WTC11 (cell line): ENCODE measurements at regions not wholly inside any gene's neighbourhood (a gene's known extent, or its start where the extent isn't known, plus 50 kb on each side); places are given as distances from the start of the nearest gene placed in this dataset.

Source experiments
- ATAC-seq: fragments of 200-7000 bp; cut with Tn5 transposase; 2 replicates; pipeline ENCODE4 v1.10.0; 2021; ENCODE audit warnings: mild to moderate bottlenecking, moderate library complexity
- CTCF ChIA-PET: fragments of 300-600 bp; sonication (Branson Sonifier 250); formaldehyde crosslinking; loops from one replicate; lab custom pipeline; 2021; ENCODE audit warnings: antibody characterized with exemption; lab: Charles Lee
- POLR2A ChIA-PET: fragments of 350-600 bp; sonication (Branson Sonifier 250); formaldehyde crosslinking; loops from one replicate; lab custom pipeline; 2021; ENCODE audit warnings: antibody characterized with exemption; lab: Charles Lee
- DNase-seq: peaks from one replicate; pipeline ENCODE4 v3.0.0; 2021; ENCODE audit warnings: low spot score
- H3K27ac Mint-ChIP-seq: 2 replicates; pipeline ENCODE4 v1.8.0; 2021; ENCODE audit warnings: mixed read lengths
- H3K27me3 Mint-ChIP-seq: 2 replicates; pipeline ENCODE4 v1.8.0; 2021; ENCODE audit warnings: low read depth, mild to moderate bottlenecking, moderate library complexity, mixed read lengths
- H3K36me3 Mint-ChIP-seq: 2 replicates; pipeline ENCODE4 v1.8.0; 2021; ENCODE audit warnings: mixed read lengths
- H3K4me1 Mint-ChIP-seq: 2 replicates; pipeline ENCODE4 v1.8.0; 2022; ENCODE audit warnings: mixed read lengths
- H3K4me3 Mint-ChIP-seq: 2 replicates; pipeline ENCODE4 v1.8.0; 2021; ENCODE audit warnings: mild to moderate bottlenecking, moderate library complexity, mixed read lengths
- H3K9me3 Mint-ChIP-seq: 2 replicates; pipeline ENCODE4 v1.8.0; 2021; ENCODE audit warnings: mixed read lengths
- AR ChIP-seq: fragments of 250-450 bp; sonication (Bioruptor Pico); IDR thresholded peaks from 2 replicates; pipeline ENCODE4 v1.9.0; 2021; ENCODE audit warnings: mild to moderate bottlenecking
- ATF2 ChIP-seq: sonication (generic); formaldehyde crosslinking; IDR thresholded peaks from 2 replicates; pipeline ENCODE4 v1.8.1; 2022; ENCODE audit warnings: low read depth, missing genetic modification reagents, borderline replicate concordance
- GABPB1 ChIP-seq: sonication (generic); formaldehyde crosslinking; IDR thresholded peaks from 2 replicates; pipeline ENCODE4 v1.8.1; 2023; ENCODE audit warnings: mild to moderate bottlenecking, missing genetic modification reagents
- JAZF1 ChIP-seq: fragments of 250-450 bp; sonication (Bioruptor Pico); IDR thresholded peaks from 2 replicates; pipeline ENCODE4 v1.9.0; 2021; ENCODE audit warnings: moderate library complexity, mild to moderate bottlenecking, inconsistent platforms
- JUN ChIP-seq: sonication (generic); formaldehyde crosslinking; IDR thresholded peaks from 2 replicates; pipeline ENCODE4 v1.8.0; 2023; ENCODE audit warnings: mild to moderate bottlenecking, missing genetic modification reagents
- NFYB ChIP-seq: sonication (generic); formaldehyde crosslinking; conservative IDR thresholded peaks from 2 replicates; pipeline ENCODE4 v1.8.0; 2022; ENCODE audit warnings: low read depth, missing genetic modification reagents
- NR3C1 ChIP-seq: sonication (generic); formaldehyde crosslinking; conservative IDR thresholded peaks from 2 replicates; pipeline ENCODE4 v1.8.1; 2023; ENCODE audit warnings: low read depth, mild to moderate bottlenecking, missing genetic modification reagents
- PREB ChIP-seq: sonication (generic); formaldehyde crosslinking; IDR thresholded peaks from 2 replicates; pipeline ENCODE4 v1.8.1; 2022; ENCODE audit warnings: mild to moderate bottlenecking, missing genetic modification reagents, moderate library complexity, borderline replicate concordance
- SMAD4 ChIP-seq: sonication (generic); formaldehyde crosslinking; IDR thresholded peaks from 2 replicates; pipeline ENCODE4 v1.8.0; 2022; ENCODE audit warnings: mild to moderate bottlenecking, missing genetic modification reagents
- TCF7 ChIP-seq: sonication (generic); formaldehyde crosslinking; IDR thresholded peaks from 2 replicates; pipeline ENCODE4 v1.8.0; 2022; ENCODE audit warnings: mild to moderate bottlenecking, low read depth, missing genetic modification reagents, moderate library complexity
- USF2 ChIP-seq: sonication (generic); formaldehyde crosslinking; IDR thresholded peaks from 2 replicates; pipeline ENCODE4 v1.8.1; 2023; ENCODE audit warnings: mild to moderate bottlenecking, missing genetic modification reagents, moderate library complexity
- ZNF263 ChIP-seq: sonication (generic); formaldehyde crosslinking; IDR thresholded peaks from 2 replicates; pipeline ENCODE4 v1.8.1; 2022; ENCODE audit warnings: low read depth, mild to moderate bottlenecking, moderate library complexity, missing genetic modification reagents
- ZNF671 ChIP-seq: fragments of 250-450 bp; sonication (Bioruptor Pico); IDR thresholded peaks from 2 replicates; pipeline ENCODE4 v1.8.0; 2021; ENCODE audit warnings: mild to moderate bottlenecking
- ZSCAN18 ChIP-seq: fragments of 250-450 bp; sonication (Bioruptor Pico); IDR thresholded peaks from 2 replicates; pipeline ENCODE4 v2.1.2; 2022; ENCODE audit warnings: mild to moderate bottlenecking, moderate library complexity
- TF ChIP-seq, protein P1 (sequence below): sonication (generic); formaldehyde crosslinking; IDR thresholded peaks from 2 replicates; pipeline ENCODE4 v1.8.0; 2023; ENCODE audit warnings: missing genetic modification reagents
- TF ChIP-seq, protein P2 (sequence below): sonication (generic); formaldehyde crosslinking; IDR thresholded peaks from 2 replicates; pipeline ENCODE4 v1.8.0; 2022; ENCODE audit warnings: mild to moderate bottlenecking, missing genetic modification reagents
- TF ChIP-seq, protein P3 (sequence below): sonication (generic); formaldehyde crosslinking; IDR thresholded peaks from 2 replicates; pipeline ENCODE4 v1.8.0; 2022; ENCODE audit warnings: mild to moderate bottlenecking, missing genetic modification reagents
- TF ChIP-seq, protein P4 (sequence below): sonication (generic); formaldehyde crosslinking; IDR thresholded peaks from 2 replicates; pipeline ENCODE4 v1.8.0; 2022; ENCODE audit warnings: mild to moderate bottlenecking, missing genetic modification reagents
- TF ChIP-seq, protein P5 (sequence below): fragments of 250-450 bp; sonication (Bioruptor Pico); IDR thresholded peaks from 2 replicates; pipeline ENCODE4 v1.9.0; 2021; ENCODE audit warnings: mild to moderate bottlenecking, borderline replicate concordance

- ChIA-PET POLR2A (no interaction called here), CTCF (no interaction called here)
- Mint-ChIP-seq H3K36me3 (no peaks in the 10 kb centered on the region), H3K4me3 (no peak overlapping the region)
- TF ChIP-seq, protein P1, sequence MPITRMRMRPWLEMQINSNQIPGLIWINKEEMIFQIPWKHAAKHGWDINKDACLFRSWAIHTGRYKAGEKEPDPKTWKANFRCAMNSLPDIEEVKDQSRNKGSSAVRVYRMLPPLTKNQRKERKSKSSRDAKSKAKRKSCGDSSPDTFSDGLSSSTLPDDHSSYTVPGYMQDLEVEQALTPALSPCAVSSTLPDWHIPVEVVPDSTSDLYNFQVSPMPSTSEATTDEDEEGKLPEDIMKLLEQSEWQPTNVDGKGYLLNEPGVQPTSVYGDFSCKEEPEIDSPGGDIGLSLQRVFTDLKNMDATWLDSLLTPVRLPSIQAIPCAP (CRISPR knock-in tag): no peak
- TF ChIP-seq GABPB1 (CRISPR knock-in tag): no peak
- TF ChIP-seq, all 79 proteins: peak for 0
- DNase-seq: no peak
- Mint-ChIP-seq H3K27me3 (no peaks in the 10 kb centered on the region), H3K27ac (no peak overlapping the region), H3K4me1 (peaks cover 11% of the 10 kb centered on the region), H3K9me3 (no peaks in the 10 kb centered on the region)
- no peak for ATAC-seq
Observed at GRCh38 chr3:40913192-40913591, 286.1 kb upstream of the CTNNB1 start.

GRCh38 chr3:40913641-40914040 lies 285.7 kb upstream of the CTNNB1 start:
- Mint-ChIP-seq H3K4me1 (peaks cover 12% of the 10 kb centered on the region), H3K27ac (no peak overlapping the region), H3K36me3 (no peaks in the 10 kb centered on the region), H3K27me3 (no peaks in the 10 kb centered on the region), H3K4me3 (no peak overlapping the region), H3K9me3 (no peaks in the 10 kb centered on the region)
- POLR2A ChIA-PET: no interaction called here
- ATAC-seq: no peak
- no peak for DNase-seq
- CTCF ChIA-PET: no interaction called here
- TF ChIP-seq NFYB (CRISPR knock-in tag) (no peak), ATF2 (CRISPR knock-in tag) (no peak), ZNF671 (no peak), AR (no peak), GABPB1 (CRISPR knock-in tag) (no peak), JUN (no peak), PREB (CRISPR knock-in tag) (no peak), ZSCAN18 (CRISPR knock-in tag) (no peak), JAZF1 (no peak), SMAD4 (CRISPR knock-in tag) (no peak), TCF7 (CRISPR knock-in tag) (no peak), ZNF263 (CRISPR knock-in tag) (no peak), NR3C1 (no peak), USF2 (CRISPR knock-in tag) (no peak)
- TF ChIP-seq, protein P2, sequence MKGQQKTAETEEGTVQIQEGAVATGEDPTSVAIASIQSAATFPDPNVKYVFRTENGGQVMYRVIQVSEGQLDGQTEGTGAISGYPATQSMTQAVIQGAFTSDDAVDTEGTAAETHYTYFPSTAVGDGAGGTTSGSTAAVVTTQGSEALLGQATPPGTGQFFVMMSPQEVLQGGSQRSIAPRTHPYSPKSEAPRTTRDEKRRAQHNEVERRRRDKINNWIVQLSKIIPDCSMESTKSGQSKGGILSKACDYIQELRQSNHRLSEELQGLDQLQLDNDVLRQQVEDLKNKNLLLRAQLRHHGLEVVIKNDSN (CRISPR knock-in tag): no peak
- TF ChIP-seq, protein P3, sequence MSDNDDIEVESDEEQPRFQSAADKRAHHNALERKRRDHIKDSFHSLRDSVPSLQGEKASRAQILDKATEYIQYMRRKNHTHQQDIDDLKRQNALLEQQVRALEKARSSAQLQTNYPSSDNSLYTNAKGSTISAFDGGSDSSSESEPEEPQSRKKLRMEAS (CRISPR knock-in tag): no peak
- TF ChIP-seq, protein P4, sequence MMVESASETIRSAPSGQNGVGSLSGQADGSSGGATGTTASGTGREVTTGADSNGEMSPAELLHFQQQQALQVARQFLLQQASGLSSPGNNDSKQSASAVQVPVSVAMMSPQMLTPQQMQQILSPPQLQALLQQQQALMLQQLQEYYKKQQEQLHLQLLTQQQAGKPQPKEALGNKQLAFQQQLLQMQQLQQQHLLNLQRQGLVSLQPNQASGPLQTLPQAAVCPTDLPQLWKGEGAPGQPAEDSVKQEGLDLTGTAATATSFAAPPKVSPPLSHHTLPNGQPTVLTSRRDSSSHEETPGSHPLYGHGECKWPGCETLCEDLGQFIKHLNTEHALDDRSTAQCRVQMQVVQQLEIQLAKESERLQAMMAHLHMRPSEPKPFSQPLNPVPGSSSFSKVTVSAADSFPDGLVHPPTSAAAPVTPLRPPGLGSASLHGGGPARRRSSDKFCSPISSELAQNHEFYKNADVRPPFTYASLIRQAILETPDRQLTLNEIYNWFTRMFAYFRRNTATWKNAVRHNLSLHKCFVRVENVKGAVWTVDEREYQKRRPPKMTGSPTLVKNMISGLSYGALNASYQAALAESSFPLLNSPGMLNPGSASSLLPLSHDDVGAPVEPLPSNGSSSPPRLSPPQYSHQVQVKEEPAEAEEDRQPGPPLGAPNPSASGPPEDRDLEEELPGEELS (CRISPR knock-in tag): no peak
- TF ChIP-seq, protein P5, sequence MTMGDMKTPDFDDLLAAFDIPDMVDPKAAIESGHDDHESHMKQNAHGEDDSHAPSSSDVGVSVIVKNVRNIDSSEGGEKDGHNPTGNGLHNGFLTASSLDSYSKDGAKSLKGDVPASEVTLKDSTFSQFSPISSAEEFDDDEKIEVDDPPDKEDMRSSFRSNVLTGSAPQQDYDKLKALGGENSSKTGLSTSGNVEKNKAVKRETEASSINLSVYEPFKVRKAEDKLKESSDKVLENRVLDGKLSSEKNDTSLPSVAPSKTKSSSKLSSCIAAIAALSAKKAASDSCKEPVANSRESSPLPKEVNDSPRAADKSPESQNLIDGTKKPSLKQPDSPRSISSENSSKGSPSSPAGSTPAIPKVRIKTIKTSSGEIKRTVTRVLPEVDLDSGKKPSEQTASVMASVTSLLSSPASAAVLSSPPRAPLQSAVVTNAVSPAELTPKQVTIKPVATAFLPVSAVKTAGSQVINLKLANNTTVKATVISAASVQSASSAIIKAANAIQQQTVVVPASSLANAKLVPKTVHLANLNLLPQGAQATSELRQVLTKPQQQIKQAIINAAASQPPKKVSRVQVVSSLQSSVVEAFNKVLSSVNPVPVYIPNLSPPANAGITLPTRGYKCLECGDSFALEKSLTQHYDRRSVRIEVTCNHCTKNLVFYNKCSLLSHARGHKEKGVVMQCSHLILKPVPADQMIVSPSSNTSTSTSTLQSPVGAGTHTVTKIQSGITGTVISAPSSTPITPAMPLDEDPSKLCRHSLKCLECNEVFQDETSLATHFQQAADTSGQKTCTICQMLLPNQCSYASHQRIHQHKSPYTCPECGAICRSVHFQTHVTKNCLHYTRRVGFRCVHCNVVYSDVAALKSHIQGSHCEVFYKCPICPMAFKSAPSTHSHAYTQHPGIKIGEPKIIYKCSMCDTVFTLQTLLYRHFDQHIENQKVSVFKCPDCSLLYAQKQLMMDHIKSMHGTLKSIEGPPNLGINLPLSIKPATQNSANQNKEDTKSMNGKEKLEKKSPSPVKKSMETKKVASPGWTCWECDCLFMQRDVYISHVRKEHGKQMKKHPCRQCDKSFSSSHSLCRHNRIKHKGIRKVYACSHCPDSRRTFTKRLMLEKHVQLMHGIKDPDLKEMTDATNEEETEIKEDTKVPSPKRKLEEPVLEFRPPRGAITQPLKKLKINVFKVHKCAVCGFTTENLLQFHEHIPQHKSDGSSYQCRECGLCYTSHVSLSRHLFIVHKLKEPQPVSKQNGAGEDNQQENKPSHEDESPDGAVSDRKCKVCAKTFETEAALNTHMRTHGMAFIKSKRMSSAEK: no peak
